GM13976 (cell line): ENCODE measurements at regions not wholly inside any gene's neighbourhood (a gene's known extent, or its start where the extent isn't known, plus 50 kb on each side); places are given as distances from the start of the nearest gene placed in this dataset.

ENCODE experiments used
- DNase-seq: peaks from one replicate; pipeline ENCODE4 v3.0.0; 2012; ENCODE audit warnings: low spot score
- CTCF ChIP-seq: IDR thresholded peaks from 2 replicates; pipeline ENCODE4 v1.5.1; 2012; ENCODE audit warnings: borderline replicate concordance, mild to moderate bottlenecking; ENCODE audit not compliant: insufficient read depth; ENCODE audit errors: extremely low read depth, missing control alignments, control extremely low read depth
- in situ Hi-C: fragments of 300-500 bp; cut with MboI; formaldehyde crosslinking; loops from one replicate; pipeline ENCODE4 v1.12.0; 2022; ENCODE audit warnings: low sequenced_read_pairs, mixed read lengths, inconsistent platforms; ENCODE audit not compliant: unreplicated experiment

DNA sequence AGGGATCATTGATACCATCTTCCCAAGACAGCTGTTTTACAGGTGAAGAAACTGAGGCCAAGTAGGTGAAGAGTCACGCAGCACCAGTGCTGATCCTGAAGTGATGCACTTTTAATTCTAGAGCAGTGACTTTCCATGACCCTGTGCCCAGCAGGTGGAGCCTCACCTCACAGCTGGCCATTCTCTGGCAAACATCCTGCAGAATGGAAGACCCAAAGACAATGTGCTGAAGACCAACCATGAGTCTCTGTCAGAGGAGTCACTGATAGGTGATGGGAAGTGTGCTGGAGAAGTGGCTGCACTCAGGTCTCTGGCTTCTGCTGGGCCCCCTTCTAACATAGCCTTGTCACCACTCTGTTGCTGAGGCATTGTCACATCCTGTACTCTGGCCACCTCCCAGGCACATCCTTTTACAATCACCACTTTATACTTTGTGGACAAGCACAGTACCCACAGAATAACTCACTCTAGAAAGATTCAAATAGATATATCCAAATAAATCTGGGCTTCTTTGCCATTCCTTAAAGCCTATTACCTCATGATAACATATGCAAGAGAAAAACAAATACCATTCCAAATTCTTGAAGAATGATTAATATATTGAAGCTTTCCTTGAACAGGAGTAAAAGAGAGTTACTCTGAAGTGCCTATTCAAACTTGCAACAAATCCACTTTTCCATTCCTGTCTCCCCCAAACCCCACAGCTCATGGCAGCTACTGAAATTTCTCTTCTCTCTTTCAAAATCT, 64.1 kb upstream of the SCOC start:
- no peak for DNase-seq
- in situ Hi-C loops = no loop called here
- TF ChIP-seq CTCF = no peak

GRCh38 chr4:140308366-140309123, 64.9 kb upstream of the SCOC start:
- in situ Hi-C loops = no loop called here
- no peak for DNase-seq
- TF ChIP-seq CTCF = no peak

GRCh38 chr4:140305053-140305452, 68.4 kb upstream of the SCOC start:
- TF ChIP-seq CTCF = no peak
- in situ Hi-C loops = no loop called here
- DNase-seq = no peak

DNA sequence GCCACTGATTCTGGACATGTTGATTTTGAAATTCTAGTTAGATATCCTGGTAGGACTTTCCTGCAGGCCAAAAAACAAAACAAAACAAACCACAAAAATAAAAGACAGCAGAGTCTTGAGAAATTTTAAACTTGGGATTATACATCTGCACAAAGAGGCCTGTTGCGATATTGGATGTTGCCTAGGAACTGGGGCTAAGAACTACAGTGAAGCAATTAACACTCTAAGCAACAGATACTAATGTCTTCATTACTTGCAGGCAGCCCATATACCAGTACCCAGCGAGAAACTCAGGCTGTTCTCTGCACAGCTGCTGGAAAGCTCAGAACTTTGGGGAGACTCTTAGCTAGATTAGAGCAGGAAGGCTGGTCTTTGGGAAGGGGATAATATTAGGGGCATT, 69.1 kb upstream of the SCOC start:
- no peak for DNase-seq
- in situ Hi-C loops = no loop called here
- TF ChIP-seq CTCF = no peak

DNA sequence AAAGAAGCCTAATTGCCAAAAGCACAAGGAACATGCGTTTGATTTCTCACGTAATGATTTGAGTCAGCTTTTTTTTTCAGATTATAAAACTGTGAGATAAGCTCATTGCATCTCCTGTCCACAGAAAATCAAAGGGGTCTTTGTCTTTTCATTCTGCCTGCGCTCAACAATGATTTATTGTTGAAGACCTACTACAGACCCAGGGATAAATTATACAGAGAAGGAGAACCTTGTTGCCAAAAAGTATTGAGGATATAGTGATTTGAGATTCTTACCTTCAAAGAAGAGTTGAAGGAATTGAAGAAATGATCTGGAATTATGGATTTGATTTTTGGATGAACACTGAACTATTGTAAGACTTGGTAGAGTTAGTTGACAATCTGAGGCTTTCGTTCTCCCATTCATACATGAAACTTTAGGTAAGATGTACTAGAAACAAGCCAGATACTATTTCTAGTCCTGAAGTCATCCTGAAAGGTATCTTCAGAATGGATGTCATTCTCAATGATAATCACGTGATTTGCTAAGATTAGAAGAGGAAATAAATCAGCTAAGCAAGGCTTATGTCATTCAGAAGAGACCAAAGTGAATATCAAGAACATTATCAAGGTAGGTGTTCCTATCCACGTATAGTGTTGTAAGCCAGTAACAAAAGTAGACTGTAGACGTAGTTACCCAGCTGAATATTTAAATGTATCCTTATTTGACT, 71.1 kb upstream of the SCOC start:
- DNase-seq = no peak
- TF ChIP-seq CTCF = no peak
- in situ Hi-C loops = no loop called here

DNA sequence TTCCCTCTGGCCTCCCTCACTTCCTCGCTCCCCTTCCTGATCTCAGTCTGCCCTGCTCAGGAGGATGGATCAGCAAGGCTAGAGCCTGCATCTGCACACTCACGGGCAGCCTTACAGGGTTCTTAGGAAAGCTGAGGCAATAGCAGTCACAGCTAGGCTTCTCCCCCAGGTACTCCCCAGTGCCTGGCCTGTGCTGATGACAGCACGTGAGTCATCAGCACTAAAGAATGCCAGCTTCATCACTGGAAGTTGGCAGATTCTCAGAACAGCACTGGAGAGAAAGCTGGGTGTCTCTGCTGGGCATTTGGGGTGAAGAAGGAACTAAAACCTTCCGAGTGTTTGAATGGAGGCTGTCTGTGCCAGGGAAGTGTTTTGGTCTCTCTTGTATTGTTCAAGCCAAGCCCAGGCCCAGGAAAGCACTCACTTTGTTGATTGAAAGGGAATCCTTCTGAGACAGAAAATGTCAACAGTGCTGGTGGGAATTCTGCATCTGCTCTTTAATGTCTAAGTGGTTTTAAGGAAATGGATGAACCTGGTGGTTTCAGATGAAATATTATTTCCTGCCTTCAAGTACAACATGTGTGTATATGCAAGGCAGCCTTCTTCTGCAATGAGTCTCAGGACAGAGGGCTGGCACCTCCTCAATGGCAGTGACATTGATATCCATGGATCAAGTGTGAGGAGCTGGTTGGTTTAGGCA, 73.0 kb upstream of the SCOC start:
- in situ Hi-C loops = no loop called here
- no peak for TF ChIP-seq CTCF
- no peak for DNase-seq
